ENCODE measurements at regions not wholly inside any gene's neighbourhood (a gene's known extent, or its start where the extent isn't known, plus 50 kb on each side); places are given as distances from the start of the nearest gene placed in this dataset.

GRCh38 chr1:229784834-229785233 is 158.8 kb downstream of the URB2 start:
- no peaks in the 10 kb centered on the region for H3K4me1 ChIP-seq (ENCODE audit: control insufficient read depth in 2 of 2, insufficient read depth in 2 of 2, low read length in 1 of 2)
- 79 to 93% methylated on average over 1 of the region's 1 CpG for WGBS, 2 donors
- no peak overlapping the region for H3K4me3 ChIP-seq (ENCODE audit: low read depth in 1 of 2, low read length in 2 of 2)
- H3K27me3 ChIP-seq (ENCODE audit: control insufficient read depth in 1 of 2, insufficient read depth in 2 of 2, low read length in 2 of 2), result no peaks in the 10 kb centered on the region
- H3K27ac ChIP-seq (ENCODE audit: low read depth in 2 of 2, low read length in 1 of 2), result no peak overlapping the region
- peaks cover 0 to 5% of the 10 kb centered on the region in 2 donors for H3K9me3 ChIP-seq (ENCODE audit: control insufficient read depth in 2 of 2, insufficient read depth in 1 of 2, low read depth in 1 of 2, low read length in 1 of 2)
- no peaks in the 10 kb centered on the region for H3K36me3 ChIP-seq (ENCODE audit: control insufficient read depth in 2 of 2, insufficient read depth in 2 of 2, low read length in 1 of 2)

DNA sequence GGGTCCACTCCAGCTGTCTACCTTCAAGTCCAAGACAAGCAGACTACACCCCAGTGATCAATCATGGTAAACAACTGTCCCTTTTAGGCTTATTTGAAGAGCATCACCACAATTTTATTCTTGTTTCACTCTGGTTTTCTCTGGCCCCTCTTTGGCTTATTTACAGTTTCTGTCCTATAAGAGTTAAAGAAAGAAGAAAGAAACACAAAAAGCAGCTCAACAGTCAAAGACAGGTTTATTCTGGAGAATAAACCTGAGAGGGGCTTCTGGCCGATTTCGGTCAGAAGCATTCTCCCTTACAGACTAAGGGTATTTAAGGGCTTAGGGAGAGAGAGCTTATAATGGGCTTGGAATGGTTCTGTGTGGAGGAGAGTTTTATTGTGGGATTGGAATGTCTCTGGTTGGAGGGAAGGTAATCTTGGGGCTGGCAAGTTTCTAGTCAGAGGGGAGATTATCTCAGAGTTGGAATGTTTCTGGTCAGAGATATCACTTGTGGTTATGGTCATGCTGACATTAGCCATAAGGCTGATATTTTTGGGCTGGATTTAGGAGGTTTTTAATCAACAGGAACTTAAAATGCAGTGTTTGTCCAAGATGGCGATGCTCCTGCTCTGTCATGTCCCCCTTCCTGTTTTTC is 161.0 kb downstream of the URB2 start:
- no peaks in the 10 kb centered on the region for H3K27me3 ChIP-seq (ENCODE audit: control insufficient read depth in 1 of 2, insufficient read depth in 2 of 2, low read length in 2 of 2)
- H3K4me3 ChIP-seq (ENCODE audit: low read depth in 1 of 2, low read length in 2 of 2), result no peak overlapping the region
- WGBS, 2 donors, result 92 to 94% methylated on average over 3 of the region's 3 CpGs
- H3K9me3 ChIP-seq (ENCODE audit: control insufficient read depth in 2 of 2, insufficient read depth in 1 of 2, low read depth in 1 of 2, low read length in 1 of 2), result peaks cover 0 to 5% of the 10 kb centered on the region in 2 donors
- H3K4me1 ChIP-seq (ENCODE audit: control insufficient read depth in 2 of 2, insufficient read depth in 2 of 2, low read length in 1 of 2), result no peaks in the 10 kb centered on the region
- no peaks in the 10 kb centered on the region for H3K36me3 ChIP-seq (ENCODE audit: control insufficient read depth in 2 of 2, insufficient read depth in 2 of 2, low read length in 1 of 2)
- H3K27ac ChIP-seq (ENCODE audit: low read depth in 2 of 2, low read length in 1 of 2), result no peak overlapping the region

- H3K9me3 ChIP-seq (ENCODE audit: control insufficient read depth in 2 of 2, insufficient read depth in 1 of 2, low read depth in 1 of 2, low read length in 1 of 2), result peaks cover 0 to 5% of the 10 kb centered on the region in 2 donors
- H3K36me3 ChIP-seq (ENCODE audit: control insufficient read depth in 2 of 2, insufficient read depth in 2 of 2, low read length in 1 of 2), result no peaks in the 10 kb centered on the region
- no peak overlapping the region for H3K4me3 ChIP-seq (ENCODE audit: low read depth in 1 of 2, low read length in 2 of 2)
- no peaks in the 10 kb centered on the region for H3K4me1 ChIP-seq (ENCODE audit: control insufficient read depth in 2 of 2, insufficient read depth in 2 of 2, low read length in 1 of 2)
- WGBS, 2 donors, result 89 to 98% methylated on average over 6 of the region's 6 CpGs
- H3K27ac ChIP-seq (ENCODE audit: low read depth in 2 of 2, low read length in 1 of 2), result no peak overlapping the region
- H3K27me3 ChIP-seq (ENCODE audit: control insufficient read depth in 1 of 2, insufficient read depth in 2 of 2, low read length in 2 of 2), result no peaks in the 10 kb centered on the region
Measured at GRCh38 chr1:229788004-229788403, 162.0 kb downstream of the URB2 start.

DNA sequence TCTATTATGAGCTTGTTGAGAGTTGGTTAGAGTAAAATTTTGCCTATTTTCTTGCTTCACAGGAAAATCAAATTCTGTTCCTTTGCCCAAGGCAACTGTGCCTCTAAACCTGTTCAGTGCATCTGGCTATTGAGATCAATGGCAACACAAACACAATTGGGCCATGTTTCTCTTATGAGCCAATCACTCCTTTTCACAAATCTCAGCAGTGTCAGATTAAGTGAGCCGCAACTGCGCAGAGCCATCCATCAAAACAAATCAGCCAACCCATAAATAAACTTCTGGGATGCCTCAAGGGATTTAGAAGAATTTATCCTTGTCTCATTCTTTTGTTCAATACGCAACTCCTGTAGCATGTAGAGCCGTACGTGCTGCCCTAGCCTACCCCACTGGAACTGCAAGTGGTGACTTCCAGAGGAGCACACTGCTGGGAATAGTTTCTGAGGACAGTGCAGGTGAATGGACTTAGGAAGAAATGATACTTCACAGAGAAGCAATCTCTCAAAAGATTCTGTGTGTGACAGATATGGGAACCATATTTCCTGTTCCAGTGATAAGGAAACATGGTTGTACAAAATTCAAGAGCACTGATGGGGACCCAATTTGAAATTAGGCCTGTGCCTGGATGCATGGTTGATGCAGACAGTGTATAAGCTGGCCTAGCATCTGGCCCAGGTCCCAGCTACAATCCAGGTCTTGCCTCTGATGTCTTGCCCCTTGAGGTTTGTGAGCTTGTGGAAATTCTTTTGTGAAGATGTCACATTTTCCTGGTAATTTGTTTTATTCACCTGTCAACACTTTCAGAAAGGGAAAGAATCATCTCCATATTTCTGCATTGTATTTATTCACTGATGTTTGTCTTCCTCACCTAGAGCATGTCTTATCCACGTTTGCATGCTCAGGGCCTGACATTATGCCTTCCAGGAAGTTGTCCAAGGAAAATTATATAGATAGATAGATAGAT is 166.2 kb downstream of the URB2 start:
- Histone ChIP-seq H3K4me1 (ENCODE audit: control insufficient read depth in 2 of 2, insufficient read depth in 2 of 2, low read length in 1 of 2) (no peaks in the 10 kb centered on the region), H3K4me3 (ENCODE audit: low read depth in 1 of 2, low read length in 2 of 2) (no peak overlapping the region), H3K27ac (ENCODE audit: low read depth in 2 of 2, low read length in 1 of 2) (no peak overlapping the region), H3K27me3 (ENCODE audit: control insufficient read depth in 1 of 2, insufficient read depth in 2 of 2, low read length in 2 of 2) (no peaks in the 10 kb centered on the region), H3K9me3 (ENCODE audit: control insufficient read depth in 2 of 2, insufficient read depth in 1 of 2, low read depth in 1 of 2, low read length in 1 of 2) (peaks cover 0 to 5% of the 10 kb centered on the region in 2 donors), H3K36me3 (ENCODE audit: control insufficient read depth in 2 of 2, insufficient read depth in 2 of 2, low read length in 1 of 2) (no peaks in the 10 kb centered on the region)
- 37 to 62% methylated on average over 6 of the region's 6 CpGs for WGBS, 2 donors

DNA sequence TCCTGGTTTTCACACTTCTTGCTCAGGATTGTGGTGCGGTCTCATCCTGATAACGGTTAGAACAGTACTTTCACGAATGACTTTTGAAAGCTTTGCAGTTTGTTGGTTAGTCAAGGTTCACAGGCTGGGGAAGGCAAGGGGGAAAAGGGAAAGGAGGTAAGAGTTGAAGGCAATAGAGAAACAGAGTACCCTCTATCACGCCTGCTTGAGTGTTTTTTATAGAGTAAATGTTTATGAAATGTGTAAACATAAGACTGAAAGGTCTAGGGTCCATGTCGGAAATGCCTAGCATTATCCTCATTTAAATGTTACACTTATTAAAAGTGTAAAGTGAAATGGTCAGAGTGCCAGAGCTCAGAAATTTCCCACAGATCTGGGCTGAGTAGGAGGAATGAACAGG is 167.4 kb downstream of the URB2 start:
- no peaks in the 10 kb centered on the region for H3K36me3 ChIP-seq (ENCODE audit: control insufficient read depth in 2 of 2, insufficient read depth in 2 of 2, low read length in 1 of 2)
- no peaks in the 10 kb centered on the region for H3K9me3 ChIP-seq (ENCODE audit: control insufficient read depth in 2 of 2, insufficient read depth in 1 of 2, low read depth in 1 of 2, low read length in 1 of 2)
- no peak overlapping the region for H3K4me3 ChIP-seq (ENCODE audit: low read depth in 1 of 2, low read length in 2 of 2)
- H3K27ac ChIP-seq (ENCODE audit: low read depth in 2 of 2, low read length in 1 of 2), result no peak overlapping the region
- H3K4me1 ChIP-seq (ENCODE audit: control insufficient read depth in 2 of 2, insufficient read depth in 2 of 2, low read length in 1 of 2), result no peaks in the 10 kb centered on the region
- WGBS, 2 donors, result 72 to 74% methylated on average over 5 of the region's 5 CpGs
- H3K27me3 ChIP-seq (ENCODE audit: control insufficient read depth in 1 of 2, insufficient read depth in 2 of 2, low read length in 2 of 2), result no peaks in the 10 kb centered on the region

- 97 to 100% methylated on average over 3 of the region's 3 CpGs for WGBS, 2 donors
- Histone ChIP-seq H3K36me3 (ENCODE audit: control insufficient read depth in 2 of 2, insufficient read depth in 2 of 2, low read length in 1 of 2) (no peaks in the 10 kb centered on the region), H3K4me1 (ENCODE audit: control insufficient read depth in 2 of 2, insufficient read depth in 2 of 2, low read length in 1 of 2) (peaks cover 0 to 1% of the 10 kb centered on the region in 2 donors), H3K9me3 (ENCODE audit: control insufficient read depth in 2 of 2, insufficient read depth in 1 of 2, low read depth in 1 of 2, low read length in 1 of 2) (peaks cover 0 to 1% of the 10 kb centered on the region in 2 donors), H3K27ac (ENCODE audit: low read depth in 2 of 2, low read length in 1 of 2) (no peak overlapping the region), H3K4me3 (ENCODE audit: low read depth in 1 of 2, low read length in 2 of 2) (no peak overlapping the region), H3K27me3 (ENCODE audit: control insufficient read depth in 1 of 2, insufficient read depth in 2 of 2, low read length in 2 of 2) (no peaks in the 10 kb centered on the region)
Measured at GRCh38 chr1:229798558-229798957, 172.5 kb downstream of the URB2 start.

DNA sequence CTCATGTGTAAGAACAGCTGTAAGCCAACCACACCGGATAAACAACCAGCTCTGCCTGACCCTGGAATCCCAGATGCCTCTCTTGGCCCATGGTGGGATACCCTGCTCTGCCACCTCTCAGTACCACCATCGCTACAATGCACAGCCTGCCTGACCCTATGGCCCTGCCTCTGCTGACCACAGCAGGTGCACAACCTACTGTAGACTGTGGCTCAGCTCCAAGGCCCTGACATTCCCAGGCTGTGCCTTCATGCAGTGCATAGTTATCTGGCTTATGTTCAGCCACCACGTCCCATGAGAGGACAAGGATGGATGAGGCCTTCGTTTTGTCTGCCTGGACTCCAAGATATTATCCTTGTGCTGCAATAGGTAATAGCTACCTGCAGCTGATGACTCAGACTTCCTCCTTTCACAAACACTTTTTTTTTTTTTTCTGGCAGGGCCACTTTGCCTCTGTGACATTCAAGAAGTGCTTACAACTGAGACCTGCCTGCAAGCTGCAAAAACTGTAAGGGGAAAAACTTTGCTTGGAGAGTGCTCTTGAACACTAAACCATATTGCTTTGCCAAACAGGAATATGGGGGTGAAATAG is 177.7 kb downstream of the URB2 start:
- Histone ChIP-seq H3K27me3 (ENCODE audit: control insufficient read depth in 1 of 2, insufficient read depth in 2 of 2, low read length in 2 of 2) (no peaks in the 10 kb centered on the region), H3K4me3 (ENCODE audit: low read depth in 1 of 2, low read length in 2 of 2) (no peak overlapping the region), H3K9me3 (ENCODE audit: control insufficient read depth in 2 of 2, insufficient read depth in 1 of 2, low read depth in 1 of 2, low read length in 1 of 2) (peaks cover 0 to 6% of the 10 kb centered on the region in 2 donors), H3K4me1 (ENCODE audit: control insufficient read depth in 2 of 2, insufficient read depth in 2 of 2, low read length in 1 of 2) (peaks cover 0 to 3% of the 10 kb centered on the region in 2 donors), H3K36me3 (ENCODE audit: control insufficient read depth in 2 of 2, insufficient read depth in 2 of 2, low read length in 1 of 2) (no peaks in the 10 kb centered on the region), H3K27ac (ENCODE audit: low read depth in 2 of 2, low read length in 1 of 2) (no peak overlapping the region)
- WGBS, 2 donors, result 58 to 64% methylated on average over 4 of the region's 4 CpGs

- Histone ChIP-seq H3K9me3 (ENCODE audit: control insufficient read depth in 2 of 2, insufficient read depth in 1 of 2, low read depth in 1 of 2, low read length in 1 of 2) (peaks cover 0 to 8% of the 10 kb centered on the region in 2 donors), H3K27me3 (ENCODE audit: control insufficient read depth in 1 of 2, insufficient read depth in 2 of 2, low read length in 2 of 2) (no peaks in the 10 kb centered on the region), H3K36me3 (ENCODE audit: control insufficient read depth in 2 of 2, insufficient read depth in 2 of 2, low read length in 1 of 2) (no peaks in the 10 kb centered on the region), H3K27ac (ENCODE audit: low read depth in 2 of 2, low read length in 1 of 2) (no peak overlapping the region), H3K4me1 (ENCODE audit: control insufficient read depth in 2 of 2, insufficient read depth in 2 of 2, low read length in 1 of 2) (peaks cover 0 to 3% of the 10 kb centered on the region in 2 donors), H3K4me3 (ENCODE audit: low read depth in 1 of 2, low read length in 2 of 2) (no peak overlapping the region)
- WGBS, 2 donors, result 87 to 89% methylated on average over 2 of the region's 2 CpGs
Measured at GRCh38 chr1:229808272-229808671, 182.2 kb downstream of the URB2 start.

GRCh38 chr1:229810140-229810539 is 184.1 kb downstream of the URB2 start:
- Histone ChIP-seq H3K36me3 (ENCODE audit: control insufficient read depth in 2 of 2, insufficient read depth in 2 of 2, low read length in 1 of 2) (no peaks in the 10 kb centered on the region), H3K4me3 (ENCODE audit: low read depth in 1 of 2, low read length in 2 of 2) (no peak overlapping the region), H3K27ac (ENCODE audit: low read depth in 2 of 2, low read length in 1 of 2) (no peak overlapping the region), H3K4me1 (ENCODE audit: control insufficient read depth in 2 of 2, insufficient read depth in 2 of 2, low read length in 1 of 2) (no peaks in the 10 kb centered on the region), H3K9me3 (ENCODE audit: control insufficient read depth in 2 of 2, insufficient read depth in 1 of 2, low read depth in 1 of 2, low read length in 1 of 2) (peaks cover 0 to 5% of the 10 kb centered on the region in 2 donors), H3K27me3 (ENCODE audit: control insufficient read depth in 1 of 2, insufficient read depth in 2 of 2, low read length in 2 of 2) (no peaks in the 10 kb centered on the region)
- 68 to 79% methylated on average over 1 of the region's 1 CpG for WGBS, 2 donors

Data from esophagus (tissue), 2 donors.